ENCODE measurements at regions not wholly inside any gene's neighbourhood (a gene's known extent, or its start where the extent isn't known, plus 50 kb on each side); places are given as distances from the start of the nearest gene placed in this dataset.

DNA sequence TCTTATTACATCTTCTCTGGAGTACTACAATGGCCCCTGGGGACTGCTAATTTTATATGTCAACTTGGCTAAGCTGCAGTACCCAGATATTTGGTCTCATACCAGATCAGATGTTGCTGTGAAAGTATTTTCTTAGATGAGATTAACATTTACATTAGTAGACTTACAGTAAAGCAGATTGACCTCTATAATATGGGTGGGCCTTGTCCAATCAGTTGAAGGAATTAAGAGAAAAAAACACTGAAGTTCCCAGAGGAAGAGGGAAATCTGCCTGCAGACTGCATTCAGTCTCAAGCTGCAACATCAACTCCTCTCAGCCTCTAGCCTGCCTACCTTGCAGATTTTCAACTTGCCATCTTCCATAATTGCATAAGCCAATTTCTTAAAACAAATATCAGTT, 430.1 kb downstream of the MED13L start:
- no peak for TF ChIP-seq POLR2A (IDR thresholded peaks at IDR 0.05; ENCODE audit: borderline replicate concordance, extremely low read depth, insufficient read depth, insufficient read length)
- TF ChIP-seq, protein P1, sequence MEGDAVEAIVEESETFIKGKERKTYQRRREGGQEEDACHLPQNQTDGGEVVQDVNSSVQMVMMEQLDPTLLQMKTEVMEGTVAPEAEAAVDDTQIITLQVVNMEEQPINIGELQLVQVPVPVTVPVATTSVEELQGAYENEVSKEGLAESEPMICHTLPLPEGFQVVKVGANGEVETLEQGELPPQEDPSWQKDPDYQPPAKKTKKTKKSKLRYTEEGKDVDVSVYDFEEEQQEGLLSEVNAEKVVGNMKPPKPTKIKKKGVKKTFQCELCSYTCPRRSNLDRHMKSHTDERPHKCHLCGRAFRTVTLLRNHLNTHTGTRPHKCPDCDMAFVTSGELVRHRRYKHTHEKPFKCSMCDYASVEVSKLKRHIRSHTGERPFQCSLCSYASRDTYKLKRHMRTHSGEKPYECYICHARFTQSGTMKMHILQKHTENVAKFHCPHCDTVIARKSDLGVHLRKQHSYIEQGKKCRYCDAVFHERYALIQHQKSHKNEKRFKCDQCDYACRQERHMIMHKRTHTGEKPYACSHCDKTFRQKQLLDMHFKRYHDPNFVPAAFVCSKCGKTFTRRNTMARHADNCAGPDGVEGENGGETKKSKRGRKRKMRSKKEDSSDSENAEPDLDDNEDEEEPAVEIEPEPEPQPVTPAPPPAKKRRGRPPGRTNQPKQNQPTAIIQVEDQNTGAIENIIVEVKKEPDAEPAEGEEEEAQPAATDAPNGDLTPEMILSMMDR (IDR thresholded peaks at IDR 0.05 in 2 of 3, conservative IDR thresholded peaks at IDR 0.05 in 1 of 3; ENCODE audit: borderline replicate concordance in 1 of 3, insufficient read depth in 1 of 3, low read depth in 2 of 3, low read length in 2 of 3): no peak
- no peak for TF ChIP-seq EZH2 (IDR thresholded peaks at IDR 0.05)
- no peak for TF ChIP-seq POLR2AphosphoS5 (IDR thresholded peaks at IDR 0.05; ENCODE audit: low read depth, low read length)
- TF ChIP-seq SRF (IDR thresholded peaks at IDR 0.05; ENCODE audit: low read depth): no peak
- TF ChIP-seq, protein P2, sequence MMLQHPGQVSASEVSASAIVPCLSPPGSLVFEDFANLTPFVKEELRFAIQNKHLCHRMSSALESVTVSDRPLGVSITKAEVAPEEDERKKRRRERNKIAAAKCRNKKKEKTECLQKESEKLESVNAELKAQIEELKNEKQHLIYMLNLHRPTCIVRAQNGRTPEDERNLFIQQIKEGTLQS (IDR thresholded peaks at IDR 0.05): no peak
- TF ChIP-seq YY1 (IDR thresholded peaks at IDR 0.05; ENCODE audit: extremely low read depth, insufficient replicate concordance, low read depth, low read length): no peak
- TF ChIP-seq EZH2phosphoT487 (IDR thresholded peaks at IDR 0.05; ENCODE audit: borderline replicate concordance): no peak
- TF ChIP-seq FOSL1 (IDR thresholded peaks at IDR 0.05; ENCODE audit: low read depth): no peak
- TF ChIP-seq, protein P3, sequence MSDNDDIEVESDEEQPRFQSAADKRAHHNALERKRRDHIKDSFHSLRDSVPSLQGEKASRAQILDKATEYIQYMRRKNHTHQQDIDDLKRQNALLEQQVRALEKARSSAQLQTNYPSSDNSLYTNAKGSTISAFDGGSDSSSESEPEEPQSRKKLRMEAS (IDR thresholded peaks at IDR 0.05): no peak
- TF ChIP-seq CEBPB (IDR thresholded peaks at IDR 0.05; ENCODE audit: low read depth): no peak
- no peak for TF ChIP-seq SIN3A (IDR thresholded peaks at IDR 0.05; ENCODE audit: low read depth)

All from HCT116 (cell line).